Activated T-helper 1 cell treated with anti-CD3 and anti-CD28 coated beads, Interleukin-12 subunit alpha, Interleukin-12 subunit beta, Interleukin-2, Interleukin-4 antibody, amounts not matched to agents 30 ng/mL and 10 ng/mL and 1 ng/mL, durations not matched to agents 14 hours and 24 hours and 36 hours (primary cell): ENCODE measurements at regions not wholly inside any gene's neighbourhood (a gene's known extent, or its start where the extent isn't known, plus 50 kb on each side); places are given as distances from the start of the nearest gene placed in this dataset.
"Not testable (repeated sequence)": the region's sequence is repeated elsewhere in the genome, so short reads cannot be mapped to it uniquely, and the experiment has no call there.

Source experiments
- DNase-seq: peaks from one replicate; pipeline ENCODE4 v3.0.0; 2021; ENCODE audit warnings: low spot score
- H3K27ac Mint-ChIP-seq: one replicate; pipeline ENCODE4 v1.8.0; 2021; ENCODE audit warnings: mild to moderate bottlenecking, mixed read lengths
- H3K27me3 Mint-ChIP-seq: one replicate; pipeline ENCODE4 v1.8.0; 2022; ENCODE audit warnings: mild to moderate bottlenecking, moderate library complexity, mixed read lengths; ENCODE audit not compliant: insufficient read depth
- H3K36me3 Mint-ChIP-seq: one replicate; pipeline ENCODE4 v1.8.0; 2021; ENCODE audit warnings: low read depth, mixed read lengths
- H3K4me1 Mint-ChIP-seq: one replicate; pipeline ENCODE4 v1.8.0; 2021; ENCODE audit warnings: low read depth, mixed read lengths
- H3K4me3 Mint-ChIP-seq: one replicate; pipeline ENCODE4 v1.8.0; 2021; ENCODE audit warnings: mild to moderate bottlenecking, moderate library complexity, mixed read lengths
- H3K9me3 Mint-ChIP-seq: one replicate; pipeline ENCODE4 v1.8.0; 2021; ENCODE audit warnings: mixed read lengths
- intact Hi-C: fragments of 100-400 bp; cut with micrococcal nuclease; formaldehyde crosslinking; loops from one replicate; pipeline ENCODE4 v1.15.1; 2024

GRCh38 chr6:14887986-14888574 lies 357.8 kb upstream of the JARID2 start:
- no peaks in the 10 kb centered on the region for H3K36me3 Mint-ChIP-seq
- H3K4me3 Mint-ChIP-seq, result no peak overlapping the region
- H3K27ac Mint-ChIP-seq, result no peak overlapping the region
- no peak for DNase-seq
- intact Hi-C loops, result no loop called here
- peaks cover 3% of the 10 kb centered on the region for H3K9me3 Mint-ChIP-seq
- peaks cover 2% of the 10 kb centered on the region for H3K27me3 Mint-ChIP-seq
- peaks cover 5% of the 10 kb centered on the region for H3K4me1 Mint-ChIP-seq

GRCh38 chr6:14888575-14889000 lies 357.3 kb upstream of the JARID2 start:
- Mint-ChIP-seq H3K27me3 (peaks cover 2% of the 10 kb centered on the region), H3K9me3 (peaks cover 6% of the 10 kb centered on the region), H3K4me1 (peaks cover 5% of the 10 kb centered on the region), H3K36me3 (no peaks in the 10 kb centered on the region), H3K4me3 (no peak overlapping the region), H3K27ac (no peak overlapping the region)
- DNase-seq, result no peak
- intact Hi-C loops, result no loop called here

- intact Hi-C loops, result no loop called here
- Mint-ChIP-seq H3K27ac (no peak overlapping the region), H3K4me1 (peaks cover 5% of the 10 kb centered on the region), H3K27me3 (peaks cover 2% of the 10 kb centered on the region), H3K9me3 (peaks cover 8% of the 10 kb centered on the region), H3K36me3 (no peaks in the 10 kb centered on the region), H3K4me3 (no peak overlapping the region)
- DNase-seq, result no peak
Measured at GRCh38 chr6:14889188-14889587, 356.7 kb upstream of the JARID2 start.

- Mint-ChIP-seq H3K4me3 (no peak overlapping the region), H3K27me3 (peaks cover 2% of the 10 kb centered on the region), H3K9me3 (peaks cover 8% of the 10 kb centered on the region), H3K27ac (no peak overlapping the region), H3K4me1 (peaks cover 5% of the 10 kb centered on the region), H3K36me3 (no peaks in the 10 kb centered on the region)
- no peak for DNase-seq
- intact Hi-C loops, result no loop called here
Measured at GRCh38 chr6:14889611-14890593, 356.0 kb upstream of the JARID2 start.

GRCh38 chr6:14891820-14892375 lies 354.0 kb upstream of the JARID2 start:
- H3K27ac Mint-ChIP-seq, H3K27me3 Mint-ChIP-seq, H3K4me3 Mint-ChIP-seq, DNase-seq, H3K9me3 Mint-ChIP-seq, intact Hi-C loops, H3K4me1 Mint-ChIP-seq, H3K36me3 Mint-ChIP-seq: not testable (repeated sequence)

- Mint-ChIP-seq H3K27me3 (no peaks in the 10 kb centered on the region), H3K9me3 (peaks cover 8% of the 10 kb centered on the region)
- intact Hi-C loops, result no loop called here
Measured at GRCh38 chr6:14894105-14894504, 351.8 kb upstream of the JARID2 start.

GRCh38 chr6:14896475-14896874 lies 349.4 kb upstream of the JARID2 start:
- H3K36me3 Mint-ChIP-seq, result no peaks in the 10 kb centered on the region
- peaks cover 2% of the 10 kb centered on the region for H3K27me3 Mint-ChIP-seq
- H3K9me3 Mint-ChIP-seq, result peaks cover 5% of the 10 kb centered on the region
- no peak overlapping the region for H3K27ac Mint-ChIP-seq
- peaks cover 6% of the 10 kb centered on the region for H3K4me1 Mint-ChIP-seq
- H3K4me3 Mint-ChIP-seq, result no peak overlapping the region
- DNase-seq, result no peak
- intact Hi-C loops, result no loop called here

More at GRCh38 chr6:14894105-14894504, 351.8 kb upstream of the JARID2 start:
- Mint-ChIP-seq H3K27ac (no peak overlapping the region), H3K4me3 (no peak overlapping the region), H3K4me1 (peaks cover 6% of the 10 kb centered on the region), H3K36me3 (no peaks in the 10 kb centered on the region)
- no peak for DNase-seq

- H3K27me3 Mint-ChIP-seq, result peaks cover 2% of the 10 kb centered on the region
- H3K4me1 Mint-ChIP-seq, result peaks cover 6% of the 10 kb centered on the region
- H3K27ac Mint-ChIP-seq, result no peak overlapping the region
- peaks cover 5% of the 10 kb centered on the region for H3K9me3 Mint-ChIP-seq
- intact Hi-C loops, result no loop called here
- DNase-seq, result no peak
- no peaks in the 10 kb centered on the region for H3K36me3 Mint-ChIP-seq
- no peak overlapping the region for H3K4me3 Mint-ChIP-seq
Measured at GRCh38 chr6:14897831-14898230, 348.0 kb upstream of the JARID2 start.

GRCh38 chr6:14899441-14899840 lies 346.4 kb upstream of the JARID2 start:
- H3K27me3 Mint-ChIP-seq, H3K36me3 Mint-ChIP-seq, H3K9me3 Mint-ChIP-seq, H3K27ac Mint-ChIP-seq, H3K4me3 Mint-ChIP-seq, intact Hi-C loops, DNase-seq: not testable (repeated sequence)
- H3K4me1 Mint-ChIP-seq, result peaks cover 14% of the 10 kb centered on the region

GRCh38 chr6:14900919-14901318 lies 344.9 kb upstream of the JARID2 start:
- no peak overlapping the region for H3K4me3 Mint-ChIP-seq
- H3K27me3 Mint-ChIP-seq, result peaks cover 2% of the 10 kb centered on the region
- no peaks in the 10 kb centered on the region for H3K9me3 Mint-ChIP-seq
- DNase-seq, result no peak
- peaks cover 14% of the 10 kb centered on the region for H3K4me1 Mint-ChIP-seq
- intact Hi-C loops, result no loop called here
- H3K36me3 Mint-ChIP-seq, result no peaks in the 10 kb centered on the region
- no peak overlapping the region for H3K27ac Mint-ChIP-seq

- Mint-ChIP-seq H3K4me1 (peaks cover 7% of the 10 kb centered on the region), H3K36me3 (no peaks in the 10 kb centered on the region), H3K9me3 (no peaks in the 10 kb centered on the region), H3K27ac (no peak overlapping the region), H3K27me3 (peaks cover 2% of the 10 kb centered on the region), H3K4me3 (no peak overlapping the region)
- DNase-seq, result no peak
- intact Hi-C loops, result no loop called here
Measured at GRCh38 chr6:14903176-14904038, 342.5 kb upstream of the JARID2 start.

GRCh38 chr6:14905201-14905600 lies 340.7 kb upstream of the JARID2 start:
- Mint-ChIP-seq H3K36me3 (no peaks in the 10 kb centered on the region), H3K27me3 (peaks cover 2% of the 10 kb centered on the region), H3K4me3 (no peak overlapping the region), H3K4me1 (peaks cover 12% of the 10 kb centered on the region), H3K9me3 (no peaks in the 10 kb centered on the region), H3K27ac (no peak overlapping the region)
- DNase-seq, result no peak
- intact Hi-C loops, result no loop called here
